ENCODE measurements at regions not wholly inside any gene's neighbourhood (a gene's known extent, or its start where the extent isn't known, plus 50 kb on each side); places are given as distances from the start of the nearest gene placed in this dataset.

GRCh38 chr15:79179597-79179996, 89.0 kb upstream of the RASGRF1 start:
- TF ChIP-seq, protein P1, sequence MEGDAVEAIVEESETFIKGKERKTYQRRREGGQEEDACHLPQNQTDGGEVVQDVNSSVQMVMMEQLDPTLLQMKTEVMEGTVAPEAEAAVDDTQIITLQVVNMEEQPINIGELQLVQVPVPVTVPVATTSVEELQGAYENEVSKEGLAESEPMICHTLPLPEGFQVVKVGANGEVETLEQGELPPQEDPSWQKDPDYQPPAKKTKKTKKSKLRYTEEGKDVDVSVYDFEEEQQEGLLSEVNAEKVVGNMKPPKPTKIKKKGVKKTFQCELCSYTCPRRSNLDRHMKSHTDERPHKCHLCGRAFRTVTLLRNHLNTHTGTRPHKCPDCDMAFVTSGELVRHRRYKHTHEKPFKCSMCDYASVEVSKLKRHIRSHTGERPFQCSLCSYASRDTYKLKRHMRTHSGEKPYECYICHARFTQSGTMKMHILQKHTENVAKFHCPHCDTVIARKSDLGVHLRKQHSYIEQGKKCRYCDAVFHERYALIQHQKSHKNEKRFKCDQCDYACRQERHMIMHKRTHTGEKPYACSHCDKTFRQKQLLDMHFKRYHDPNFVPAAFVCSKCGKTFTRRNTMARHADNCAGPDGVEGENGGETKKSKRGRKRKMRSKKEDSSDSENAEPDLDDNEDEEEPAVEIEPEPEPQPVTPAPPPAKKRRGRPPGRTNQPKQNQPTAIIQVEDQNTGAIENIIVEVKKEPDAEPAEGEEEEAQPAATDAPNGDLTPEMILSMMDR (IDR thresholded peaks at IDR 0.05; ENCODE audit: insufficient read depth, low read depth, low read length, missing control alignments) = no peak
- H3K4me3 ChIP-seq (ENCODE audit: low read length) = no peak overlapping the region
- no peak for DNase-seq (ENCODE audit: low read depth)

GRCh38 chr15:79179108-79179561, 88.6 kb upstream of the RASGRF1 start:
- peak; percentile 75 for DNase-seq (ENCODE audit: low read depth)
- TF ChIP-seq, protein P1 (IDR thresholded peaks at IDR 0.05; ENCODE audit: insufficient read depth, low read depth, low read length, missing control alignments) = no peak
- no peak overlapping the region for H3K4me3 ChIP-seq (ENCODE audit: low read length)

GRCh38 chr15:79178594-79178993, 88.0 kb upstream of the RASGRF1 start:
- no peak for DNase-seq (ENCODE audit: low read depth)
- no peak overlapping the region for H3K4me3 ChIP-seq (ENCODE audit: low read length)

DNA sequence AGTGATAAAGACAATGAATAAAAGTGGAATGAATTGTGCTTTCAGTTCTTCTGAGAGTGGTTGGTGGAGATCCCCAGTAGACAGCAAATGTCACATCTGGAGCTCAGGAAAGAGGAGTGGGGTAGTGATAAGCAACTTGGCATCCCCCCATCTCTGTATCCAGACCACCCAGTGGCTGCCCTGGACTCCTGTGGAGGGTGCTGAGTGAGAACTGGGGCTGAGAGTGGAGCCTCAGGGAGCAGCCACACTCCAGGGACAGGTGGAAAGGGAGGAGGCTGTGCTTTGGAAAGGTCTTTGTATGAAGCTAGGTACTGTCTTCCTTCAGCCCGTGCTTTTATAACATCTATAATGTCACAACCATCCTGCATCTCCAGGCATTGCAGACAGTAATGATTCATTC, 85.6 kb upstream of the RASGRF1 start:
- TF ChIP-seq, protein P1 (IDR thresholded peaks at IDR 0.05; ENCODE audit: insufficient read depth, low read depth, low read length, missing control alignments) = no peak
- H3K4me3 ChIP-seq (ENCODE audit: low read length) = no peak overlapping the region
- no peak for DNase-seq (ENCODE audit: low read depth)

More at GRCh38 chr15:79178594-79178993, 88.0 kb upstream of the RASGRF1 start:
- TF ChIP-seq, protein P1 (IDR thresholded peaks at IDR 0.05; ENCODE audit: insufficient read depth, low read depth, low read length, missing control alignments) = no peak

DNA sequence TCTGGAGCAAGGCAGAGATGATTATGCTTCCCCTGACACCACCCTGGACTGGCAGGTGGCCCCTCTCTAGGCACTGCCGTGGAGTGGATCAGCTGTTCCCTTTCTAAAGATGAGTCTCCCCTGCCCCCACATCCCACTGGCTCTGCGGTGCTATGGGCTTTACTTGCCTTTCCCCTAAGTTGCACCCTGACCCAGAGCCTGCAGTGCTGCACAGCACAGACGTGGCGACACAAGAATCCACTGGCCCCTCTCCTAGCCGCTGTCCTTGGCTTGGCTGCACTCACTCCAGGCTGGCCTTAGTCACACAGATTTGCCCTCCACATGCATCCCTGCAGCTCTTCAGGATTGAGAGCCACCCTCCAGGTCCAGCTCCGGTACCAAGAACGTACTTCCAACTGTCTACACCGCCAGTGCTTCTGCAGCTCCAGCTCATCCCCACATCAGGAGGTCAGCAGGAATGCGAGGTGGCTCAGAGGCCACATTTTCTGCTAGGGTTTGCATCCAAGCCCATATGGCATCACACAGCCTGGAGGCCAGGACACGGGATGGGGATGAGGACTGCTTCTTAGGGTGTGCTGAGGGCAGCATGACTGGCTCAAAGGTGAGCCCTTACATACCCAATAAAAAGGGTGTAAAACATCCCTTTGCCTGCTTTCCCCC, 82.4 kb upstream of the RASGRF1 start:
- TF ChIP-seq, protein P1 (IDR thresholded peaks at IDR 0.05; ENCODE audit: insufficient read depth, low read depth, low read length, missing control alignments) = no peak

GRCh38 chr15:79172032-79172481, 81.5 kb upstream of the RASGRF1 start:
- no peak for DNase-seq (ENCODE audit: low read depth)
- TF ChIP-seq, protein P1 (IDR thresholded peaks at IDR 0.05; ENCODE audit: insufficient read depth, low read depth, low read length, missing control alignments) = no peak
- H3K4me3 ChIP-seq (ENCODE audit: low read length) = no peak overlapping the region

More for the DNA sequence above, 82.4 kb upstream of the RASGRF1 start:
- no peak overlapping the region for H3K4me3 ChIP-seq (ENCODE audit: low read length)
- no peak for DNase-seq (ENCODE audit: low read depth)
